A549 (cell line): ENCODE measurements at regions not wholly inside any gene's neighbourhood (a gene's known extent, or its start where the extent isn't known, plus 50 kb on each side); places are given as distances from the start of the nearest gene placed in this dataset.

Experiments used
- CEBPB ChIP-seq, 2 experiments: fragments of >200 bp in 1 of 2; sonication (Bioruptor Twin) in 1 of 2; formaldehyde crosslinking in 1 of 2; IDR thresholded peaks; 2 replicates each; pipeline ENCODE4 v1.6.1; 2012 to 2016
- EHMT2 ChIP-seq: fragments of 200-600 bp; sonication (generic); IDR thresholded peaks from 2 replicates; pipeline ENCODE4 v1.6.1; 2016; ENCODE audit warnings: antibody characterized with exemption, low read depth, mild to moderate bottlenecking, moderate library complexity
- EP300 ChIP-seq, 2 experiments: fragments of >200 bp; sonication (Bioruptor Twin); formaldehyde crosslinking; IDR thresholded peaks; 2 replicates in 1 of 2; 3 replicates in 1 of 2; pipeline ENCODE4 v1.6.1; 2016 to 2017
- KDM5A ChIP-seq: fragments of 200-600 bp; sonication (generic); IDR thresholded peaks from 2 replicates; pipeline ENCODE4 v1.6.1; 2016; ENCODE audit warnings: antibody characterized with exemption, mild to moderate bottlenecking
- MAX ChIP-seq: IDR thresholded peaks from 2 replicates; pipeline ENCODE4 v1.6.1; 2012
- NR3C1 ChIP-seq: fragments of >200 bp; sonication (Bioruptor Twin); formaldehyde crosslinking; IDR thresholded peaks from 3 replicates; pipeline ENCODE4 v1.6.1; 2017
- POLR2A ChIP-seq: IDR thresholded peaks from 2 replicates; pipeline ENCODE4 v1.6.1; 2012; ENCODE audit warnings: mild to moderate bottlenecking, low read length
- RAD21 ChIP-seq, 2 experiments: fragments of >200 bp in 1 of 2; sonication (Bioruptor Twin) in 1 of 2; formaldehyde crosslinking in 1 of 2; IDR thresholded peaks in 1 of 2; conservative IDR thresholded peaks in 1 of 2; 2 replicates in 1 of 2; 3 replicates in 1 of 2; pipeline ENCODE4 v1.6.1; 2012 to 2018; ENCODE audit warnings: inconsistent platforms in 1 of 2
- SREBF2 ChIP-seq: fragments of 450-650 bp; IDR thresholded peaks from 2 replicates; pipeline ENCODE4 v1.6.1; 2014; ENCODE audit warnings: mild to moderate bottlenecking, moderate library complexity
- USF2 ChIP-seq: fragments of 450-650 bp; IDR thresholded peaks from 2 replicates; pipeline ENCODE4 v1.6.1; 2014; ENCODE audit warnings: antibody characterized with exemption
- ZSCAN20 ChIP-seq: fragments of 250-450 bp; sonication (Bioruptor Pico); IDR thresholded peaks from 2 replicates; pipeline ENCODE4 v1.8.0; 2022; ENCODE audit warnings: mild to moderate bottlenecking, moderate library complexity
- TF ChIP-seq, protein P1 (sequence below): fragments of >200 bp; sonication (Bioruptor Twin); formaldehyde crosslinking; IDR thresholded peaks from 3 replicates; pipeline ENCODE4 v1.5.1; 2016
- TF ChIP-seq, protein P2 (sequence below): fragments of >200 bp; sonication (Bioruptor Twin); formaldehyde crosslinking; IDR thresholded peaks from 3 replicates; pipeline ENCODE4 v1.6.1; 2016

DNA sequence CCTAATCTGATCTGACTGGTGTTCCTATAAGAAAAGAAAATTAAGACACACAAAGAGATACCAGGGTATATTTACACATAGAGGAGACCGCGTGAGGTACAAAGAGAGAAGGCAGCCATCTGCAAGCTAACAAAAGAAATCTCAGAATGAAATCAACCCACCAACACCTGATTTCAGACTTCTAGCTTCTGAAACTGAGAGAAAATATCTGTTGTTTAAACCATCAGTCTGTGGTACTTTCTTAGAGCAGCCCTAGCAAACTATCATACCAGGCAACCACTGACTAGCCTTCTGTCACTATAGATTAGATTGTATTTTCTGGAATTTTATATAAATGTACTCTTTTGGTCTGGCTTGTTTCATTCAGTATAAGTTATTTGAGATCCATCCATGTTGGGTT lies 779.3 kb upstream of the ACO1 start:
- TF ChIP-seq POLR2A (no peak), USF2 (no peak), CEBPB (IDR thresholded peaks at IDR 0.05) (no peak), KDM5A (no peak), EHMT2 (no peak), SREBF2 (no peak), NR3C1 (no peak), MAX (no peak), RAD21 (conservative IDR thresholded peaks at IDR 0.05 in 1 of 2, IDR thresholded peaks at IDR 0.05 in 1 of 2) (no peak), EP300 (IDR thresholded peaks at IDR 0.05) (no peak), ZSCAN20 (CRISPR knock-in tag) (no peak)
- TF ChIP-seq, protein P1, sequence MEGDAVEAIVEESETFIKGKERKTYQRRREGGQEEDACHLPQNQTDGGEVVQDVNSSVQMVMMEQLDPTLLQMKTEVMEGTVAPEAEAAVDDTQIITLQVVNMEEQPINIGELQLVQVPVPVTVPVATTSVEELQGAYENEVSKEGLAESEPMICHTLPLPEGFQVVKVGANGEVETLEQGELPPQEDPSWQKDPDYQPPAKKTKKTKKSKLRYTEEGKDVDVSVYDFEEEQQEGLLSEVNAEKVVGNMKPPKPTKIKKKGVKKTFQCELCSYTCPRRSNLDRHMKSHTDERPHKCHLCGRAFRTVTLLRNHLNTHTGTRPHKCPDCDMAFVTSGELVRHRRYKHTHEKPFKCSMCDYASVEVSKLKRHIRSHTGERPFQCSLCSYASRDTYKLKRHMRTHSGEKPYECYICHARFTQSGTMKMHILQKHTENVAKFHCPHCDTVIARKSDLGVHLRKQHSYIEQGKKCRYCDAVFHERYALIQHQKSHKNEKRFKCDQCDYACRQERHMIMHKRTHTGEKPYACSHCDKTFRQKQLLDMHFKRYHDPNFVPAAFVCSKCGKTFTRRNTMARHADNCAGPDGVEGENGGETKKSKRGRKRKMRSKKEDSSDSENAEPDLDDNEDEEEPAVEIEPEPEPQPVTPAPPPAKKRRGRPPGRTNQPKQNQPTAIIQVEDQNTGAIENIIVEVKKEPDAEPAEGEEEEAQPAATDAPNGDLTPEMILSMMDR = no peak
- TF ChIP-seq, protein P2, sequence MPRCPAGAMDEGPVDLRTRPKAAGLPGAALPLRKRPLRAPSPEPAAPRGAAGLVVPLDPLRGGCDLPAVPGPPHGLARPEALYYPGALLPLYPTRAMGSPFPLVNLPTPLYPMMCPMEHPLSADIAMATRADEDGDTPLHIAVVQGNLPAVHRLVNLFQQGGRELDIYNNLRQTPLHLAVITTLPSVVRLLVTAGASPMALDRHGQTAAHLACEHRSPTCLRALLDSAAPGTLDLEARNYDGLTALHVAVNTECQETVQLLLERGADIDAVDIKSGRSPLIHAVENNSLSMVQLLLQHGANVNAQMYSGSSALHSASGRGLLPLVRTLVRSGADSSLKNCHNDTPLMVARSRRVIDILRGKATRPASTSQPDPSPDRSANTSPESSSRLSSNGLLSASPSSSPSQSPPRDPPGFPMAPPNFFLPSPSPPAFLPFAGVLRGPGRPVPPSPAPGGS = no peak
